ENCODE measurements at regions not wholly inside any gene's neighbourhood (a gene's known extent, or its start where the extent isn't known, plus 50 kb on each side); places are given as distances from the start of the nearest gene placed in this dataset.
A peak's percentile ranks its signal among the peaks of the same experiment; 100 is the strongest.

- H2AFZ ChIP-seq (ENCODE audit: control insufficient read depth, low read length), result no peak overlapping the region
- H3K9me1 ChIP-seq (ENCODE audit: control insufficient read depth, extremely low read depth, insufficient read depth, low read length), result no peaks in the 10 kb centered on the region
- no peaks in the 10 kb centered on the region for H3K79me2 ChIP-seq (ENCODE audit: control insufficient read depth, insufficient read depth, low read length)
- no peak overlapping the region for H3K9ac ChIP-seq (ENCODE audit: control insufficient read depth, extremely low read depth, insufficient read depth, low read length)
- no peak overlapping the region for H3K27ac ChIP-seq (ENCODE audit: control insufficient read depth, insufficient read depth, low read length)
- H3K4me1 ChIP-seq (ENCODE audit: control insufficient read depth, extremely low read depth, insufficient read depth, low read length), result peaks cover 34% of the 10 kb centered on the region
- H4K20me1 ChIP-seq (ENCODE audit: control insufficient read depth, extremely low read depth, insufficient read depth, low read length), result no peaks in the 10 kb centered on the region
- no peak overlapping the region for H3K4me2 ChIP-seq (ENCODE audit: control insufficient read depth, extremely low read depth, insufficient read depth, low read depth, low read length)
- DNase-seq (ENCODE audit: low read depth, low spot score) (no peak), FAIRE-seq (no peak)
- dilution Hi-C loops (cut with MboI; ENCODE audit: extremely low pct_ligation_motif_present, low sequenced_read_pairs), result no loop called here
- no peaks in the 10 kb centered on the region for H3K36me3 ChIP-seq (ENCODE audit: control insufficient read depth in 2 of 2, extremely low read depth in 1 of 2, insufficient read depth in 2 of 2, low read length in 2 of 2)
- no peak overlapping the region for H3K4me3 ChIP-seq (ENCODE audit: control insufficient read depth in 2 of 3, extremely low read depth in 1 of 3, insufficient read depth in 2 of 3, low read depth in 1 of 3, low read length in 3 of 3)
- no peaks in the 10 kb centered on the region for H3K9me3 ChIP-seq (ENCODE audit: control insufficient read depth, low read depth, low read length)
- no peak for TF ChIP-seq CTCF (optimal IDR thresholded peaks at IDR 0.05 in 1 of 3, IDR thresholded peaks at IDR 0.05 in 1 of 3, conservative IDR thresholded peaks at IDR 0.05 in 1 of 3; ENCODE audit: extremely low read depth in 1 of 3, insufficient read depth in 2 of 3, low read length in 3 of 3)
- TF ChIP-seq EZH2 (IDR thresholded peaks at IDR 0.05; ENCODE audit: low read length), result no peak
- no peaks in the 10 kb centered on the region for H3K27me3 ChIP-seq (ENCODE audit: control insufficient read depth, extremely low read depth, insufficient read depth, low read length)
Observed at GRCh38 chr7:359226-359765, 69.3 kb downstream of the FOXL3 start.

- TF ChIP-seq EZH2 (IDR thresholded peaks at IDR 0.05; ENCODE audit: low read length) (no peak), CTCF (optimal IDR thresholded peaks at IDR 0.05 in 1 of 3, IDR thresholded peaks at IDR 0.05 in 1 of 3, conservative IDR thresholded peaks at IDR 0.05 in 1 of 3; ENCODE audit: extremely low read depth in 1 of 3, insufficient read depth in 2 of 3, low read length in 3 of 3) (no peak)
- Histone ChIP-seq H4K20me1 (ENCODE audit: control insufficient read depth, extremely low read depth, insufficient read depth, low read length) (no peaks in the 10 kb centered on the region), H3K9me3 (ENCODE audit: control insufficient read depth, low read depth, low read length) (no peaks in the 10 kb centered on the region), H3K27ac (ENCODE audit: control insufficient read depth, insufficient read depth, low read length) (no peak overlapping the region), H3K79me2 (ENCODE audit: control insufficient read depth, insufficient read depth, low read length) (no peaks in the 10 kb centered on the region), H3K9me1 (ENCODE audit: control insufficient read depth, extremely low read depth, insufficient read depth, low read length) (no peaks in the 10 kb centered on the region), H3K27me3 (ENCODE audit: control insufficient read depth, extremely low read depth, insufficient read depth, low read length) (no peaks in the 10 kb centered on the region), H3K9ac (ENCODE audit: control insufficient read depth, extremely low read depth, insufficient read depth, low read length) (no peak overlapping the region), H3K4me2 (ENCODE audit: control insufficient read depth, extremely low read depth, insufficient read depth, low read depth, low read length) (peak overlapping the region; percentile 69), H3K4me1 (ENCODE audit: control insufficient read depth, extremely low read depth, insufficient read depth, low read length) (peaks cover 34% of the 10 kb centered on the region), H3K4me3 (ENCODE audit: control insufficient read depth in 2 of 3, extremely low read depth in 1 of 3, insufficient read depth in 2 of 3, low read depth in 1 of 3, low read length in 3 of 3) (peak overlapping the region in 1 of 3 experiments; percentile 20), H3K36me3 (ENCODE audit: control insufficient read depth in 2 of 2, extremely low read depth in 1 of 2, insufficient read depth in 2 of 2, low read length in 2 of 2) (no peaks in the 10 kb centered on the region), H2AFZ (ENCODE audit: control insufficient read depth, low read length) (peak overlapping the region; percentile 73)
- no peak for FAIRE-seq
- no peak for DNase-seq (ENCODE audit: low read depth, low spot score)
- dilution Hi-C loops (cut with MboI; ENCODE audit: extremely low pct_ligation_motif_present, low sequenced_read_pairs), result no loop called here
Observed at GRCh38 chr7:359766-360361, 69.9 kb downstream of the FOXL3 start.

Data from keratinocyte (primary cell).